ENCODE measurements at regions not wholly inside any gene's neighbourhood (a gene's known extent, or its start where the extent isn't known, plus 50 kb on each side); places are given as distances from the start of the nearest gene placed in this dataset.

DNA sequence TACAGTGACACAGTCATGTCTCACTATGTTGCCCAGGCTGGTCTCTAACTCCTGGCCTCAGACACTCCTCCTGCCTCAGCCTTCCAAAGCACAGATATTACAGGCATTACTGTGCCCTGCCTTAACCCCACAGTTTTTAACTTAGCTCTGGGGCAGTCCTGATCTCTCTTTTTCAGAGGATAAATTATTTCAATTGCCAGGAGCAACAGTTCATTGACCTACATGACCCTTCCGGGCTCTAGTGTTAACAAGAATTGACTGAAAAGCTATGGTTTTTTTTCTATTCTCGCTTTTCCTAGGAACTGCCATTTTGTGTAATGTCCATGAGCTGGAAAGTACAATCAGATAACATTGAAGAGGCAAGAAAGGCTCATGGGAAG lies 92.8 kb downstream of the HNRNPLL start:
- DNase-seq (ENCODE audit: low spot score): no peak

DNA sequence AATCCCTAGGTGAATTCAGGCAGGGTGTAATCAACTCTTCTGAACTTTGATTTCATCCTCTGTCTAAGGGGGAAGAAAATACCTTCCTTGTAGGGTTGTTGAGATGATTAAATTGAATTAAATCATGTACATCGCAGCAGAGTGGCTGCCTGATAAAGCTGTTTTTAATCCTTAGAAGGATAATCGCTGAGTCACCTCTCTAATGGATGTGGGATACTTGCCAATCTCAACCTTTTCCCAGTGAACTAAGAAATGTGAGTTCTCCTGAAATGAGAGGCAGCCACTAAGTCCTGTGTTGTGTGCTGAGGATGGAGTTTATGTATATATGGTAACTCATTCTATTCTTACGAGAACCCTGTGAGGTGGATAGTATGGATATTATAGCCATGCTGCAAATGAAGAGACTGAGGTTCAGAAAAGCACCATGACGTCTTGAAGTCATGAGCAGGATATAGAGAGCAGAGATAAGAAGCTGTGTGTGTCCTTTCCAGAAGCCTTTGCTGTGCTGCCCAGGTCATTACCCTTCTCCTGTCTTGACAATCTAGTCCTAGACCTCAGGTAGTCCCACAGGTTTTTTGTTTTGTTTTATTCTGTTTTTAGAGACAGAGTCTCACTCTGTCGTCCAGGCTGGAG lies 93.3 kb downstream of the HNRNPLL start:
- no peak for DNase-seq (ENCODE audit: low spot score)

DNA sequence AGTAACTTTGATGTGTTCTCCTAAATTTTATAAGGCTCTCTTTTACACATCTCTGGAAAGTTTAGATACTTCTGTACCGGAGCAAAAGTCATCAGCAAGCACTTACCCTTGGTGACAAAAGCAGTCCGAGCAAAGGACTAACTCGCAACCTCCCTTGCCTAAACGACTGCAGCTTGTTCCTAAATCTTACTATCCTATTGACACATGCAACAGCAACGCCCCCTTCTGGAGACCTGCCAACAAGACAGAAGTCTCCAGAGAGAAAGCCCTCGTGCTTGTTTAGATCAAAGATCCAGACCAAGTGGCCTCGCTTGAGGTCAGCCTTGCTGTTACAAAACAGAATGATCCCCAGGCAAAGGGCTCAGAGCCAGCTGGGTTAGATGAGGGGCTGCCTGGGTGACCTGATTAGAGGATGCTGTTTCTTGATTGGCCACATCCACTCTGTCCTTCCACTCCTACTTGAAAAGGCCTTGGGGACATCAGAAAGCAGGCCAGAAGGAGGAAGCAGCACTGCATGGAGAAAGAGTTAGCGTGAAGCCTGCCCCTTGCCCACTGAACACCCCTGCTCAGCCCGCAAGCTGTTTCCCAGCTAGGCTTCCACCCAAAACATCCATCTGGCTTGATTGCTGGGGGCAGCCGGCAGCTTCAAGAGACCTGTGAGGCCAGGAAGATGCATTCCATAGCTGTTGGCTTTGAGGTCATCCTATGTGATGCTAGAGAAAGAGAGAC lies 94.3 kb downstream of the HNRNPLL start:
- DNase-seq (ENCODE audit: low spot score): peak; percentile 76

DNA sequence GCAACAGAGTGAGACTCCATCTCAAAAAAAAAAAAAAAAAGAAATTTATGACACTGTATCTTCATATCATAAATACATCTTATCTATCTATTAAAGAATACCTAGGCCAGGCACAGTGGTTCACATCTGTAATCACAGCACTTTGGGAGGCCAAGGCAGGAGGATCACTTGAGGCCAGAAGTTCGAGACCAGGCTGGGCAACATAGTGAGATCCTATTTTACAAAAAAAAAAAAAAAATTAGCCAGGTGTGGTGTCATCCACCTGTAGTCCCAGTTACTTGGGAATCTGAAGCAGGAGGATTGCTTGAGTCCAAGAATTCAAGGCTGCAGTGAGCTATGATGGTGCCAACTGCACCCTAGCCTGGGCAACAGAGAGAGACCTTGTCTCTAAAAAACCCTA lies 95.0 kb downstream of the HNRNPLL start:
- DNase-seq (ENCODE audit: low spot score): no peak

DNA sequence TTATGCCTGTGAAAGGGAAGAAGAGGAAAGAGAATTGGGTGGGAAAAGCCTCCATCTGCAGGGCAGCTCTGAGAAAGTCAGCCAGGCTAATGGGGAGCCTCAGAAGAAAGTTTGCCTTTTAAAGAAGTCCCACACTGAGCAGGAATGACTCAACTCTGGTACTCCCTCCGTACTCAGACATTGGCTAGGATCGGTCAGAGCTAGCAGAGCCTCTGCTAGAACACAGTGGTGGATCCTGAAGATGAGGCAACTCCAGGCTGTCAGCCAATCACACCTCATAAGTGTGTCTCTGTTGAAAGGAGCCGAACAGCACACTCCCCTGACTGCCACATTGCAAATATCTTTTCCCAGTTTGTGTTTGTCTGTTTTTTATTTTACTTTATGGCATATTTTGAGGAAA lies 96.9 kb downstream of the HNRNPLL start:
- DNase-seq (ENCODE audit: low spot score): no peak

DNA sequence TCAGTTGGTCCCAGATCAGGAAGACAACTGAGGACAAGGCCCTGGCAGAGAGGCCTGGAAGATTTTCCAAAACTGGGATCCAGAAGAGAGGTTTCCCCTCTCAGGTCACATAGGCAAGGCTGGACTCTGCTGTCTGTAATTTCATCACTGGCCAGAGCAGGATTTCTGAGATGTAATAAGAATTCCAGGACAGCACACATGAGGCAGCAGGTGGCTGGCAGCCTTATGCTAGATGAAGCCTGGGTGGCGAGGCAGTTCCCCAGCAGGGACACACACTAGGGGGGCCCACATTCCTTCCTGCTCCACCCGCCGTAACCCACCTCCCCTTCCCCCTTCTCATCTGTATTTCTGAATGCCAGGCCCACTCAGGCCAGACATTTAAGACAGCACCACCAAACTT lies 98.6 kb downstream of the HNRNPLL start:
- no peak for DNase-seq (ENCODE audit: low spot score)

DNA sequence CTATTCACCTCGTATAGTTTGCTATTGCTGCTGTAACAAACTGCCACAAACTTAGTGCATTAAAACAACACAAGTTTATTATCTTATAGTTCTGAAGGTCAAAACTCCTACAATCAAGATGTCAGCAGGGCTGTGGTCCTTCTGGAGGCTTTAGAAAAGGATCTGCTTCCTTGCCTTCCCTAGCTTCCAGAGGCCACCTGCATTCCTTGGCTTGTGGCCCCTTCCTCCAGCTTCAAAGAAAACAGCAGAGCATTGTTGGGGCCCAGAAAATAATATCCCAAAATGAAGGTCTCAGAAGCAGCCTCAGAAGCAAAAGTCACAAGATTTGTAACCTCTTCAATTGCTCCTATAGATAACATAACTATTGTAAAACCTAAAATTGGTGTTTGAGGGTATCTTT lies 100.6 kb downstream of the HNRNPLL start:
- no peak for DNase-seq (ENCODE audit: low spot score)

DNA sequence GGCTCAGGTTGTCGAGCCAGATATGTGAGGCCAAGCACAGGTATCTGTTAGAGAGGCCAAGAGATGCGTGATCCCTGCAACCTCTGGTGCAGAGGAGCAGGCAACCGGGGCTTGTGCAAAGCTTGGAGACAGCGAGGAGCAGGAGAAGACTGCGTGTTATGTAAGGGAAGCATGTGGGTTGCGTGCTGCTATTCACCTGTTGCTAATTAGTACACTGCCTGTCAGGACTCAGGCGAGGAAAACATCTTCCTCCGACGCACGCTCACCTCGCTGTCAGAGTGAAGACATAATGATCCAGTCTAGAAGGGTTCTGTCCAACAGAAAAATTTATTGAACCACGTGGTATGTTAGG lies 102.5 kb downstream of the HNRNPLL start:
- no peak for DNase-seq (ENCODE audit: low spot score)

DNA sequence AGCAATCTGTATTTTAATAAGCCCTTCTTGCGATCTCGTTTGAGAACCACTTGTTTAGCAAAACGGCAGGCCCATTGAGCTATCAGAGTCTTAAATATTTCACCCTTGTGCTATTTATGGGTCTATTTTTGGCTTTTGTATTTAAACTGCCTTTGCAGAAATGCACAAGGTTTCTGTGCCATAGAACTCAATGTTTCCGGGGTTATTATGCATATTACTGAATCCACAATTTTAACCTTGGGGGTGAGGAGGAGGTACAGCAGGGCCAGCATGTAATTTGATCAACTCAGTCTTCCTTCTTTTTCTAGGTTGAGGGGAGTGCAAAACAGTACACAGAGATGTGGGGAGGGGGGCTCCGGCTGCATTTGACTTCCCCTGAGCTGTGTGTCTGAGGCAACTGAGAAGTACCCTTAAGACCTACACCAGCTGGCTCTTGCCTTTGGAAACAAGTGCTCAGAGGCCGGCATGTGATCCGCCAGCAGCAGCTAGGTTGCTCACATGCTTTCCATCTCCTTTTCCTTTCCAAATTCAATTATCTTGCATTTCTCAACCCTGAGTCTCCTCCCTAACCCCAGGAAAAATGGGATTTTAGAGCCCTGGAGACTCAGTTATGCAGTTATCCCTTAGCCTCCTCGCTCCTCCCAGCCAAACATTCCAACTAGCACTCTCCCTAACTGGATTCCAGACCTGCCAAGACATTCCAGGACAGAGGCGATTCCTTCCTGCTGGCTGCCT lies 103.0 kb downstream of the HNRNPLL start:
- no peak for DNase-seq (ENCODE audit: low spot score)

DNA sequence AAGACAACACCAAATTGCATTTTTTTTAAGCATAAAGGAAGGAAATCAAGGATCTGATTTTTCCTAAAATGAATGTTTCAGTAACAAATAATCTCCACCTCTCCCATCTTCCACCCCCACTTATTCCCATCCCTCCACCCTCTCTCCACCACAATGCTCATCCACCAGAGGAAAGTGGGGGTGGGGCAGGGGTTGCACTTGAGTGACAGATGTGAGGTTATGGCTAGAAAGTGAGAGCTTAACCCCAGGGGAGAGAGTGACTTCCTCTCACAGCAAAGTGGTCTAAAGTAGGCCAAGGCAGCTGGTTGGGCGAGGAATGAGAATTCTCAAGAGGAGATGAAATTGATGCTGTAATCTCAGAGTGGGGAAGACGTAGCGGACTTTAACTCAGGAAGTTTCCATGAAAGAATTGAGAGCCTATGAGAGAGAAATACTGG lies 104.7 kb downstream of the HNRNPLL start:
- DNase-seq (ENCODE audit: low spot score): no peak

DNA sequence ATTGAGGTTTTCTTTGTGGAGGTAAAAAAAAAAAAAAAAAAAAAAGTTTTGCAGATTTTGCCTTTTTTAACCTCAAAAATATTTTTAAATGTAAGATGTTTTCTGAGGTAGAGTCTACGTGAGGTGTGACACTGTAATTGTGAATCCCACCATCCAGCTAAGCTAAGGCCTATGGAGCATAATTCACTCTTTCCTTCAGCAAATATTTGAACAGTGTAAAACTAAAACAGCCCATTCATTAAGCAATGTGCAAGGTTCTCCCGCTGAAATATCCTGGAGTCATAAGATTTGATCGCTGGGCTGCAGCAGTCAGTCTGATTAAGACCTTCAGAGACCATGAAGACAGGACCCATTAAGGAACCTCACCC lies 105.1 kb downstream of the HNRNPLL start:
- no peak for DNase-seq (ENCODE audit: low spot score)

DNA sequence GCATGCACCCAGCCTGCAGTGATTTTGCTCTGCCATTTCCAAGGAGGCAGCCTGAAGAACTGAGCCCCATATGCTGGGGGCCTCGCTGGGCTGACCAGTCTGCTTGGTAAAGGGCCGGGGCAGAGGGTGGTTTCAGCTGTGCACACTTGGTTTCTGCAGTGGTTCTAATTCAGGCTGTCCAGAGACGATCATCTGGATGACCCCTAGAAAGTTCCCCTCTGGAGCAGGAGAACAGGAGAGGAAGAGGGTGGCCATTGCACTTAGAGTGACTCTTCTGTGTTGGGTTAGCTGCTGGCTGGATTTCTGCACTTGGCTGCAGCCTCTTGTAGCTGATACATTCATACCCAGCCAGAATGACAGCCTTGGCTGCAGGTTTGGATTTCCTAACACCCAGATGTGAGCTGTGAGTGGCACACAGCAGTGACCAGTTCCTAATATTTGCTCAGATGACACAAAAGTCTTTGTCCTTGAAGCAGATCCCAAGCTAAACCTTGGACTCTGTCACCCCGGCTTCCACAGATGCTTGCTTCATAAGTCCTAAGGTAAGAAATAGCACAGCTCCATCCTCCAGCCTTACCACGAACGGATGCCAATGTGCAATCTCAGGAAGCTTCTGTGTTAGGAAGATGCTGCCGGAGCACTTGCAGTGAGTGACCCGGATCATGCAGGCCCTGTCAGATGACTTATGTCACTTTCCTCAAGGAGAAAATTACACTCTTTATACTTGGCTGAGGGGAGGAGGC lies 105.6 kb downstream of the HNRNPLL start:
- no peak for DNase-seq (ENCODE audit: low spot score)

DNA sequence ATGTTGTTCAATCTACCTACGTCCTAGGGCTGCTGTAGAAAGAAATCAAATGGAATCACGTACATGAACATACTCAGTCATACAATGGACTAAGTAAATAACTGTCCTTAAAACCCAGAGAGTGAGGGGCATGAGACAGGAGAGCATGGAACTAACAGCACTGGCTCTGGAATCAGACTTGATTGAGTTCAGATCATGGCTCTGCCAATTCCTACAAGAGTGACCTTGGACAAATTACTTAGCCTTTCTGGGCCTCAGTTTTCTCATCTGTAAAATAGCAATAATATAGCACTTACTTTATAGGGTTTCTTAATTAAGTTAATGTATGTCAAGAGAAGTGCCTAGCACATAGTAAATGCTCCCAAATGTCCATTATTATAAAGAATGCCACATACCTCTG lies 106.8 kb downstream of the HNRNPLL start:
- DNase-seq (ENCODE audit: low spot score): no peak

DNA sequence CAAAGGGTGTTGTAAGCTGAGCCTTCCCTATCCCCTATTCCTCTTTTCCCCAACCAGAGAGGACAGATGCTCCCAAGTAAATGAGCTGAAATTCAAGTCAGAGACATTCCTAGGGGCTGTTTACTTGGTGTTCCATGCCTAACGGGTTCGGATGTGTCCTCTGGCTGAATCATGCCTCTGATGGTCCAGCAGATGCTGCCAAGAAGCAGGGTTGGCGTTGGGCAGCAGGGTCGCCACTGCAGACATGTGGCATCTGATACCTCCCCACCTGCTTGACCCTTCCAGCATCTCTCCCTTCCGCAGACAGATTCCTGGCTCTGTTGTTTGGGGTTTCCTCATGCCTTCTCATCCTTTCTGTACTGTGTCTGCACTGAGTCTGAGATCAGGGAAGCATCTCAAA lies 108.3 kb downstream of the HNRNPLL start:
- DNase-seq (ENCODE audit: low spot score): no peak

DNA sequence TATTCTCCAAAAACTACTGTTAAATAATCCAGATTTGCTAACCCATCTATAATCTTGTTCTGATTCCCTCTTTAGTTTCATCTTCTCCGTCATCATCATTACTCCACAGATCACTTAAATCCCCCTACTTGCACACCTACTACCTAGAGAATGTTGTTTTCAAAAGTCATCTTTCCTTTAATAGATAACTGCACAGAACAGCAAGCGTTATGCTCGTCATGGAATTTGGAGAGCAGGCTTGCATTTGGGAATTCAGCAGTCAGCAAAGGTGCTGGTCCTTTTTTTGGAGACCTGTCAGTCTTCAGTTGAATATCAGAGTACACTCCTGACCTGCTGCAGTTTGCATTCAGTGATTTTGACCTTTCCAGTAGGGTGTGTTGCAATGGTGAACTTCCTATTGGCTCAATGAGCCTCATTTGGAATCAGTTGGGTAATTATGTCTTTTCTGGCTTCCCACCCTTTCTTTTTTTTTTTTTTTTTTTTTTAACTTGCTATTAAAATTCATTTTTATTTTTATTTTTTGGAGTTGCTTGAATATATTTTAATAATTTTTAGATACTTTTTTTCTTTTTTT lies 110.6 kb downstream of the HNRNPLL start:
- no peak for DNase-seq (ENCODE audit: low spot score)

DNA sequence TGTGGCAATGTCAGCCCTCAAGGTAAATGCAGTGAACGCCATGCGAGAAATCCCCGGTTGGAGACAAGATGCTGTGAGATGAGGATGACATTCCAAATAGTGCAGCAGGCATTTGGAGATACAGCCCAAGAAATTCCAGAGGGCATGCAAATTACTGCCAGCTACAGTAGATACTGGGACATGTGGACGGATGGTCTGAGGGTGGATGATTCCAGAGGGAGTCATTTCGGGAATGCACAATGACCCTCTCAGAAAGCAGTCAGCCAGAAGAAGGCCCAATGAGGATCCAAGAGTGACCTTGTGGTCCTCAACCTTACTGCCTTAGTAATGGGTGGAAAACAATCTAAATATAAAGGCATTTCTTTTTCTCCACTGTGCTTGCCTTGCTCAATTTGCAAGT lies 111.3 kb downstream of the HNRNPLL start:
- no peak for DNase-seq (ENCODE audit: low spot score)

DNA sequence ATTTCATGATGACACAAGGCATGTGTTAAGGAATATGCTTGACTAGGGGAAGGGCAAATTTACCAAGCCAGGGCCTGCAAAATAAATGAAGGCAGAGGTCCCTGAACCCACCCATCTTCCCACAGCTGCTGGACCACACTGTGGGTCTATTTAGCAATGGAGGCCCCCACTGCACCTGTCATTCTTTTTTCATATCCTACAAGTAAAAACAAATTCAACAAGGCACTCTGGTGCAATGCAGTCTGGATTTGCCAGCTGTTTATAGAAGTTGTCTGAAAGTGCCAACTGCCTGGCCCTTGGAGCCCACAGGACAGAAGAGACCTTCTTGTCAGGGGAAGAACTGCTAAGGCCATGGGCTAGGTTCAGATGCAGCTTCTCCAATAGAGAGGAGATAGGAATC lies 112.8 kb upstream of the ATL2 start:
- DNase-seq (ENCODE audit: low spot score): no peak

DNA sequence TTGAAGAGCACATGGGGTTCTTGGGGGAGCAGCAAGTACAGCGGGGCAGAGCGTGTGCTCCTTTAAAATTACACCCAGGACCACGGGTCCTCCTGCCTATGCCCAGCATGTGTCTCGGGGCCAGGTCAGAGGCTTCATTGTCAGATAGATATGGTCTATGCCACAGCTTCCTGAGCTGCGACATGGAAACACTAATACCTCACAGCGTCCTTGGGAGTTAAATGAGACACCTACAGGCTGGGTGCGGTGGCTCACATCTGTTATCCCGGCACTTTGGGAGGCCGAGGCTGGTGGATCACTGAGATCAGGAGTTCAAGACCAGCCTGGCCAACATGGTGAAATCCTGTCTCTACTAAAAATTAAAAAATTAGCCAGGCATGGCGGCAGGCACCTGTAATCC lies 110.8 kb upstream of the ATL2 start:
- no peak for DNase-seq (ENCODE audit: low spot score)

DNA sequence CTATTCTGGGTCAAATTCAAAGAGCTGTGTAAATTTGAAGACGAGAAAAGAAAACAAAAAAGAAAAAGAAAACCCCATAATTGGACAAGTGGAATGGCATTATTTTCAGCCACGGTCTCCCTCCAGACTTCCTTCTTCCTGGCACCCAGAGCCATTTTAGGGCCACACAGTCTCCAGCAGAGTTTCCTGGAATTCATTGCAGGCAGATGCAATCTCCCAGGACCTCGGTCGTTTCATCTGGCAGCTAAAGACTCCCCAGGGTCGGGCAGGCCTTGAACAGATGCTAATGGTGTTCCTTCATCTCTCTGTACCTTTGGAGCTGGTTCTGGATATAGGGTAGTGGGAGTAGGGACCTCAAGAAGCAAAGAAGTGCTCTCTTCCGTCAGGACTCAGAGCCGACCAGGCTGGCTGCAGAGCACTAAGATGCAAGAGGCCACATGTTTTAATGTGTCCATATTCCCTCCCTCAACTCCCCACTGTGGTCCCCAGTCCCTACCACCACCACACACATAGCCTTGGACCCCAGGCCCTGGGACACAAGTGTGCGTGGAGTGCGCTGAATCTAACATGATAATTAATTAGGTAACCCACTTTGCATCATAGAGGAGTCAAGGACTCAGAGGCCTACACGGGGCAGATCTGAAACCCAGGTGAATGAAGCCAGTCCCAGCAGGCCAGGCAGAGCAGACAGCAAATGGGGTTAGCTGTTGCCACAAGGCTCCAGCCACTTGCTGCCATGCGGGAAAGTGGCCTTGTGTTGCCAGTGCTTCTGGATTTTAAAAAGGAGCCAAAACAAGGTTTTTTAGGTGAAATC lies 109.3 kb upstream of the ATL2 start:
- no peak for DNase-seq (ENCODE audit: low spot score)

DNA sequence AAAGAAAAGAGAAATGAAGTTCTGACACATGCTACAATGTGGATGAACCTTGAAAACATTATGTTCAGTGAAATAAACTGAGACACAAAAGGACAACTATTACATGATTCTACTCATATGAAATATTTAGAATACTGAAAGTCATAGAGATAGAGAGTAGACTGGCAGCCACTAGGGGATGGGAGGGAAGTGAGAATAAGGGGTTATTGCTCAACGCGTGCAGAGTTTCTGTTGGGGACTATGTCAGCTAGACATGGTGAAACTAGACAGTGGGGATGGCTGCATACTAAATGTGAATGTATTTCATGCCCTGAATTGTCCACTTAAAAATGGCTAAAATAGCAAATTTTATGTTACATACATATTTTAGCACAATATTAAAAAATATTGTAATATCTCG lies 108.7 kb upstream of the ATL2 start:
- no peak for DNase-seq (ENCODE audit: low spot score)

DNA sequence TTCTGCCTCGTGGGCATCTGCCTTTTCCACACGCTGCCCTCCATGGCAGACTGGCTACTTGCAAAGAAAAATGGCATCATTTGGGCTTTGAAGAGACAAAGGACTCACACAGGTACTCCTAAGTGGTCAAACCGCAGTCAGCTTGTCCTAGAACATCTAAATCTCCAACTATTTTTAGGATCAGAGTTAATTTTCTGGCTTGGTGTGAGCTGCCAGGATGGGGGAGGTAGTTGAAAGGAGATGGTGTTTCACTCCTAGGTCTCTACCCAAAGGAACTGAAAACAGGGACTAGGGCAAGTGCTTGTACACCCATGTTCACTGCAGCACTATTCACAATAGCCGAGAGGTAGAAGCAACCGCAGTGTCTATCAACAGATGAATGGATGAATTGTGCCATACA lies 107.9 kb upstream of the ATL2 start:
- no peak for DNase-seq (ENCODE audit: low spot score)
